Keratinocyte (primary cell): ENCODE measurements at regions not wholly inside any gene's neighbourhood (a gene's known extent, or its start where the extent isn't known, plus 50 kb on each side); places are given as distances from the start of the nearest gene placed in this dataset.

ENCODE experiments used
- DNase-seq: peaks from one replicate; pipeline ENCODE4 v3.0.0-alpha.2; 2011; ENCODE audit warnings: low read depth, missing footprints, low spot score
- FAIRE-seq: peaks from 2 replicates; lab custom pipeline; 2011; peaks lifted over from hg19 to GRCh38; lab: Jason Lieb, UNC
- H2AFZ ChIP-seq: 2 replicates; pipeline ENCODE4 v1.6.0; 2012; ENCODE audit warnings: low read length, control low read depth, inconsistent platforms; ENCODE audit not compliant: control insufficient read depth
- H3K27ac ChIP-seq: 2 replicates; pipeline ENCODE4 v1.5.1; 2011; ENCODE audit warnings: low read length; ENCODE audit not compliant: control insufficient read depth, insufficient read depth
- H3K27me3 ChIP-seq: 3 replicates; pipeline ENCODE4 v1.6.0; 2011; ENCODE audit warnings: low read length; ENCODE audit not compliant: control insufficient read depth, insufficient read depth; ENCODE audit errors: extremely low read depth
- H3K36me3 ChIP-seq, 2 experiments: 2 replicates in 1 of 2; 3 replicates in 1 of 2; pipeline ENCODE4 v1.5.1; 2011; ENCODE audit warnings: low read length in 2 of 2, mild to moderate bottlenecking in 1 of 2; ENCODE audit not compliant: control insufficient read depth in 2 of 2, insufficient read depth in 2 of 2; ENCODE audit errors: extremely low read depth in 1 of 2
- H3K4me1 ChIP-seq: 3 replicates; pipeline ENCODE4 v1.5.1; 2011; ENCODE audit warnings: low read length; ENCODE audit not compliant: control insufficient read depth, insufficient read depth; ENCODE audit errors: extremely low read depth
- H3K4me2 ChIP-seq: 3 replicates; pipeline ENCODE4 v1.6.0; 2011; ENCODE audit warnings: low read depth, low read length; ENCODE audit not compliant: control insufficient read depth, insufficient read depth; ENCODE audit errors: extremely low read depth
- H3K4me3 ChIP-seq, 3 experiments: fragments of 200-600 bp in 1 of 3; sonication (generic) in 1 of 3; 2 replicates in 2 of 3; 3 replicates in 1 of 3; pipeline ENCODE4 v1.5.1; 2011 to 2016; ENCODE audit warnings: low read length in 3 of 3, mild to moderate bottlenecking in 3 of 3, control low read depth in 2 of 3, inconsistent platforms in 1 of 3, low read depth in 1 of 3, mixed read lengths in 1 of 3, mixed run types in 1 of 3, moderate library complexity in 1 of 3; ENCODE audit not compliant: control insufficient read depth in 2 of 3, insufficient read depth in 2 of 3; ENCODE audit errors: extremely low read depth in 1 of 3
- H3K79me2 ChIP-seq: 2 replicates; pipeline ENCODE4 v1.6.0; 2012; ENCODE audit warnings: low read length; ENCODE audit not compliant: control insufficient read depth, insufficient read depth
- H3K9ac ChIP-seq: 3 replicates; pipeline ENCODE4 v1.6.0; 2011; ENCODE audit warnings: low read length; ENCODE audit not compliant: control insufficient read depth, insufficient read depth; ENCODE audit errors: extremely low read depth
- H3K9me1 ChIP-seq: 3 replicates; pipeline ENCODE4 v1.6.0; 2011; ENCODE audit warnings: low read length; ENCODE audit not compliant: control insufficient read depth, insufficient read depth; ENCODE audit errors: extremely low read depth
- H3K9me3 ChIP-seq: 2 replicates; pipeline ENCODE4 v1.5.1; 2012; ENCODE audit warnings: low read depth, low read length; ENCODE audit not compliant: control insufficient read depth
- H4K20me1 ChIP-seq: 3 replicates; pipeline ENCODE4 v1.6.0; 2011; ENCODE audit warnings: low read length; ENCODE audit not compliant: control insufficient read depth, insufficient read depth; ENCODE audit errors: extremely low read depth
- CTCF ChIP-seq, 3 experiments: IDR thresholded peaks in 1 of 3; conservative IDR thresholded peaks in 1 of 3; optimal IDR thresholded peaks in 1 of 3; 2 replicates in 2 of 3; 3 replicates in 1 of 3; pipeline versions ENCODE3 to v1.5.1; 2011; ENCODE audit warnings: low read length in 3 of 3, mild to moderate bottlenecking in 3 of 3, moderate library complexity in 2 of 3, control low read depth in 1 of 3, inconsistent platforms in 1 of 3; ENCODE audit not compliant: insufficient read depth in 2 of 3; ENCODE audit errors: extremely low read depth in 1 of 3
- EZH2 ChIP-seq: IDR thresholded peaks from one replicate; pipeline ENCODE4 v1.6.1; 2012; ENCODE audit warnings: inconsistent platforms, mild to moderate bottlenecking, low read length, moderate library complexity
- dilution Hi-C: fragments of 300-500 bp; cut with MboI; formaldehyde crosslinking; loops from one replicate; pipeline ENCODE4 v1.7.0; 2020; ENCODE audit warnings: low sequenced_read_pairs; ENCODE audit not compliant: extremely low pct_ligation_motif_present

DNA sequence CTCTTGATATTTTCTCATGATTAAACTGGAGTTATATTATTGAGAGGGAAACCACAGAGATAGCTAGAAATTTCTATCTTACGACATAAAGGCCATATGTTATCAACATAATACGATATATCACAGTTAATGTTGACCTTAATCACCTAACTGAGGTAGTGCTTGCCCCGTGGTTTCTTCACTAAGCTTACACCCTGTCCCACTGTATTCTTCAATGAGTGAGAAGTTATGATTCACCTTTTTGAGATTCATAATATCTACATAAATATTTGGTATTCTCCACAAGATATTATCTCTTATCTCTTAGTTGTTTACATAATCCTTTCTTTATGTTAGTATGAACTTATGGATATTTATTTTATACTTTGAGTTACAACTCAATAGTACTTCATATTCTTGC is 1714.1 kb downstream of the BRINP3 start:
- TF ChIP-seq CTCF (optimal IDR thresholded peaks at IDR 0.05 in 1 of 3, IDR thresholded peaks at IDR 0.05 in 1 of 3, conservative IDR thresholded peaks at IDR 0.05 in 1 of 3; ENCODE audit: extremely low read depth in 1 of 3, insufficient read depth in 2 of 3, low read length in 3 of 3), result no peak
- TF ChIP-seq EZH2, result no peak
- Histone ChIP-seq H2AFZ (no peak overlapping the region), H4K20me1 (no peaks in the 10 kb centered on the region), H3K79me2 (no peaks in the 10 kb centered on the region), H3K36me3 (no peaks in the 10 kb centered on the region), H3K9me3 (no peaks in the 10 kb centered on the region), H3K9me1 (no peaks in the 10 kb centered on the region), H3K9ac (no peak overlapping the region), H3K4me3 (no peak overlapping the region), H3K27me3 (no peaks in the 10 kb centered on the region), H3K4me1 (no peaks in the 10 kb centered on the region), H3K27ac (no peak overlapping the region), H3K4me2 (no peak overlapping the region)
- dilution Hi-C loops, result no loop called here
- FAIRE-seq (no peak), DNase-seq (no peak)

- dilution Hi-C loops, result no loop called here
- H4K20me1 ChIP-seq, result no peaks in the 10 kb centered on the region
- DNase-seq (no peak), FAIRE-seq (no peak)
- no peak overlapping the region for H3K4me2 ChIP-seq
- H3K9ac ChIP-seq, result no peak overlapping the region
- H3K9me1 ChIP-seq, result no peaks in the 10 kb centered on the region
- TF ChIP-seq CTCF (optimal IDR thresholded peaks at IDR 0.05 in 1 of 3, IDR thresholded peaks at IDR 0.05 in 1 of 3, conservative IDR thresholded peaks at IDR 0.05 in 1 of 3; ENCODE audit: extremely low read depth in 1 of 3, insufficient read depth in 2 of 3, low read length in 3 of 3), result no peak
- TF ChIP-seq EZH2, result no peak
- H3K9me3 ChIP-seq, result no peaks in the 10 kb centered on the region
- no peaks in the 10 kb centered on the region for H3K79me2 ChIP-seq
- no peak overlapping the region for H2AFZ ChIP-seq
- no peaks in the 10 kb centered on the region for H3K27me3 ChIP-seq
- no peak overlapping the region for H3K4me3 ChIP-seq
- H3K4me1 ChIP-seq, result no peaks in the 10 kb centered on the region
- H3K36me3 ChIP-seq, result no peaks in the 10 kb centered on the region
- H3K27ac ChIP-seq, result no peak overlapping the region
Observed at GRCh38 chr1:188769181-188769580, 1708.5 kb downstream of the BRINP3 start.
